Activated CD8-positive, alpha-beta memory T cell treated with anti-CD3 and anti-CD28 coated beads for 4 hours (primary cell): ENCODE measurements at regions not wholly inside any gene's neighbourhood (a gene's known extent, or its start where the extent isn't known, plus 50 kb on each side); places are given as distances from the start of the nearest gene placed in this dataset.

ENCODE experiments used
- DNase-seq, 2 donors: peaks; one replicate each; pipeline ENCODE4 v3.0.0-alpha.2; 2020; ENCODE audit warnings: low read depth in 2 of 2

DNA sequence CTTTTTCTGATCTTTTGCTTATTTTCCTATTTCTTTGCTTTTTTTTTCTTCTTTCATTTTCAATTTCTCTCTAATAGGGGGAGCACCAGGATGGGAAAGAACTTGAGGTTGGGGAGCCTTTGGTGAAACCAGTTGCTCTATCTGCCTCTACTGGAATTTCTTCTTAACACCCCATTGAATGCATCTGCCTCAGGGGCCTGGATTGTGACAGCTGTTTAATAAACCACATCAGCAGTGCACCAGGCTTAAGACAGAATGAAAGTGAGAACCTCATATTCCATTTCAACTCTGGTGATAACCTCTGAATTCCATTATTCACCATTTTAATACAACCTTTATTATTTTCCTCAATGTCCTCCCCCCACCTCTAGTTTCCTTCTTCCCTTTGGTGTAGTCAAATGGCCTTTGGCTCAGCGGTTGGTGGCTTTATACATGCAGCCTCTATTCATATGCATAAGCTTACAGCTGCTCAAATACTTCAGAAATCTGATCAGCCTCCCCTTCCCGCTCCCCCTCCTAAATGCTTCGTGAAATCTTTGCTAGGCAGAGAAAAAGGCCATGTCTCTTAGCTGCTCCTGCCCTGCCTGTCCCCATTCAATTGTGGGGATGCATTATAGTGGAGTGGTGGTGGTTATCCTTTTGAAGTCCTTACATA lies 537.3 kb upstream of the PLXNA2 start:
- no peak for DNase-seq

GRCh38 chr1:208782186-208782585 lies 538.0 kb upstream of the PLXNA2 start:
- no peak for DNase-seq

GRCh38 chr1:208785629-208786028 lies 541.4 kb upstream of the PLXNA2 start:
- no peak for DNase-seq

GRCh38 chr1:208787219-208787618 lies 543.0 kb upstream of the PLXNA2 start:
- DNase-seq, result no peak

DNA sequence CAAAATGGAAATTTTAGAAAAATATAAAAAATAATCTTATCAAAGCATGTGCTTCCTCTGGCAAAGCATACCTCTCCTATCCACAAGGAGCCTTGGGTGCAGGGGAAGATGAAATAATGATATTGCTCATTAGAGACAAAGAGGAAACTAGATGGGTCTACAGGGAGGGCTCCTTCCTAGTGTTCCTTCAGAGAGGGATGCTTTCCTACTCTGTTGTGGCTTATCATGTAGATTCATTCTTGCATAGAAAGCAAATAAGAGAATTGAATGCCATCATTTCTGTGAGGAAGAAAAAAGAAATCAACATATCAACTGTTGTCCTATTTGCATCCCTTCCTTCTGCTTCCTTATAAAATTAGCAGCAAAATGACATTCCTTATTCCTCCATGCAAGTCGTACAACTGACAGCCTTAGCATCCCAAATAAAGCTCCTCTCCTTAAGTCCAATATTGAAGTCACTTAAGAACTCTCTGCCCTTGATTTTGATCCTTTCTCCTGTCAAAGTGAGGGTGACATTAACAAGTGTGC lies 543.9 kb upstream of the PLXNA2 start:
- no peak for DNase-seq

DNA sequence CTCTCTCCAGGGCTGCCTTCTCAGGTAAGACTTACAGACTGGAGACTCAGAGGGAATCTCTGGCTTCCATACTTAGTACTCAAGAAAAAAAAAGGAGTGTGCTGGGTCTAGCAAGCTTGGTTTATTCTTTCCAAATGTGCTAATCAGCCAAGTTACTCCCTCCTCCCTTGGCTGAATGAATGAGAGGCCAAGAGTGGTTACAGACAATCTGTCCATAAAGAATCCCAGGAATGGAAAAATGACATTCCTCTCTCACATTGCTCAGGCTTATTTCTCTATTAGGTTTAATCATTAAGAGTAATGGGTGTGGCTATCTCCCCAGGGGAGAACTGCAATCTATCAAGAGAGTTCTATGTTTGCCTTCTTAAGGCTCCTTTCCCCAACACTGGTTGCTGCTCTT lies 547.3 kb upstream of the PLXNA2 start:
- no peak for DNase-seq

GRCh38 chr1:208793861-208794345 lies 549.7 kb upstream of the PLXNA2 start:
- DNase-seq, result no peak

GRCh38 chr1:208799186-208799585 lies 555.0 kb upstream of the PLXNA2 start:
- DNase-seq, result no peak

DNA sequence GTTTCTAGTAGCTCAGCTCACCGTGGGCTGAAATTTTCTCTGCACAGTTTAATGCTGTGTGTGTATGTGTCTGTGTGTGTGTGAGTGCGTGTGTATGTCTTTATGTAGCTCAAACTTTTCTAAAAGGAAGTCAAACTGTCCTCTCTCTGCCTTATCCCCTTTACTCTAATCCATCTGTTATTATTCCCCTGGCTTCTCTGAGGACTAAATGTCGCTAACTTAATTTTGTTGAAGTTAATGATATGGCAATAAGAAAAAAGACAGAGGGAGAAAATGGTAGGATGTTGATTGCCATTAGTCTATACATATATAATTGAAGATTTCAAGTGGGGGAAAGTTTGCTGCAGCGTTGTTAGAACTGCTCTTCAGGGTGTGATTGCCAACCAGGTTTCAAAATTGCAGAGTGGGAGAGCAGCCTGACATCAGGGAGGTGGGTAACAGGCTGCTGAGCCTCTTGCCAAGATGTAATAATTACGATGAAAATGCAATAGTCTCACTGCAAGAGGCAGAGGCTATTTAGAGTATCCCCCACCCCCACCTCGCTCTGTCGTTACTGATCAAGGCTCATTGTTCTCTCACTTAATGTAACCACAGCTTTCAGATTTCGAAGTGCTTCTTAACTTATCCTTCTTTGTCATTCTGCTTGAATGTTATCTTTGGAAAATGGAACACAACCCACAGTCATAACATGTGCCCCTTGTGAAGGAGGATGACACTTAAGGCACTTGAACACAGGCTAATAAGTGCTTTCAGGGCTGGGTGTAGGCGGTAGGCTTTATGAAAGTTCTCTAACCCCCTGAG lies 559.0 kb upstream of the PLXNA2 start:
- no peak for DNase-seq

- DNase-seq, result no peak
Observed at GRCh38 chr1:208807446-208808127, 563.4 kb upstream of the PLXNA2 start.

- DNase-seq, result no peak
Observed at GRCh38 chr1:208808301-208808700, 564.1 kb upstream of the PLXNA2 start.

- DNase-seq, result no peak
Observed at GRCh38 chr1:208809876-208810275, 565.7 kb upstream of the PLXNA2 start.

DNA sequence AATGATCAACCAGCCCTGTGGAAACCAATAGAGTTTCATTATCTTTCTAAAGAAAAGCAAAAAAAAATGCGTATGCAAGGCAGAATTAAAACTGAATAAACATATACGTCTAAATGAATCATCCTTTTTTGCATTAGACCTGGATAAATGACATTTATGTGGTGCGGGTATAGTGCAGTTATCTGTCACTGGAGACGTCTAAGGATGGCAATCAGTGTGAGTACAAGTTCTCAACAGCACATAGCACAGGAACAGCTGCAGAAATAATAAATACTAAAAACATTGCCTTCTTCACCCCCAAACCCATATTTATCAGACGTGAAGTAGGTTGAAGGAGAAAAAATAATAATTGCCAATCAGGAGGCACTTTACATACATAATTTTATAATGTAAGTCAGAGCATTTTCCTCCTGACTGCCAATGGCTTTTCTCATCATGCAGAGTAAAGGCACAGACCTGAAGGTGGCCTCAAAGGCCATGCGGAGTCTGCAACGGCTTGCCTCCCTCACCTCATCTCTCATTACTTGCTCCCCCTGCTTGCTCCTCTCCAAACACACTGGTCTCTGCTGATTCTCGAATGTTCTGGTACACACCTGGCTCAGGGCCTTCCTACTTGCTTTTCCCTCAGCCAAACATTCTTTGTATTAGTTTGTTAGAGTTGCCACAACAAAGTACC lies 574.7 kb upstream of the PLXNA2 start:
- no peak for DNase-seq

- DNase-seq, result no peak
Observed at GRCh38 chr1:208820580-208821212, 576.5 kb upstream of the PLXNA2 start.

DNA sequence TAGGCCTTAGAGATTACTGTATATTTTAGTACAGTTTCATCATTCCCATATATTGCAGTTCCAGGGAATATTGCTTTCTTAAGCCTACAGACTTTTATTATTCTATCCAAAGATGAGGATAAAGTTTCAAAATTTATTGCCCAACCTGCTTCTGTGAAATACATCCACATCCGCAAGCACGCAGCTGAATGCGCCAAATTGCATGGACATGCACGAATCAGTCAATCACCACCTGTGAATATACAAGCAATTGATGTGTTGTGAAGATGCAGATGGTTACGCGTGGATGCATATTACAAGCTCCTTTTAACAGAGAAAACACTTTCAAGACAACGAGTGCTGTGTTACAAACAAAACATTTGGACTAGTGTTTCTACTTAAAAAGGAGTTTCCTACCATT lies 577.8 kb upstream of the PLXNA2 start:
- DNase-seq, result no peak

GRCh38 chr1:208825300-208825699 lies 581.1 kb upstream of the PLXNA2 start:
- no peak for DNase-seq

DNA sequence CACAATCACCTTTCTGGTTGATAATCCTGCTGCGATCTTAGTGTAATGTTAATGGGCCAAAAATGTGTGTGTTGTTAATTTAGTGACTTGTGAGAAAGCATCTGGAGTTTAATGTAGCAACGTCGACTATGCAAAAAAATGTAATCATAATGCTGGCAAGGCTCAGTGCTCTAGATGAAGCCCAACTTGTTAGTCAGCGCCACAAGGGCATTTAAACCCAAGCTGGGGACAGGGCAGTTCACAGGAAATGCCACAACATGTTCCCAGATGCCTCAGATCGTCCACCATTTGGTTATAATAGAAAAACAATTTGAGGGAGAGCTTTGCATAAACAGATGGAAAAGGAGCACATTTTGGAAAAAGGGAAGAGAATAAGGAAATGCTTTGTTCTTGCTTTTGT lies 585.4 kb upstream of the PLXNA2 start:
- no peak for DNase-seq

GRCh38 chr1:208834381-208835096 lies 590.4 kb upstream of the PLXNA2 start:
- DNase-seq, result no peak

- DNase-seq, result no peak
Observed at GRCh38 chr1:208835097-208835463, 590.9 kb upstream of the PLXNA2 start.

DNA sequence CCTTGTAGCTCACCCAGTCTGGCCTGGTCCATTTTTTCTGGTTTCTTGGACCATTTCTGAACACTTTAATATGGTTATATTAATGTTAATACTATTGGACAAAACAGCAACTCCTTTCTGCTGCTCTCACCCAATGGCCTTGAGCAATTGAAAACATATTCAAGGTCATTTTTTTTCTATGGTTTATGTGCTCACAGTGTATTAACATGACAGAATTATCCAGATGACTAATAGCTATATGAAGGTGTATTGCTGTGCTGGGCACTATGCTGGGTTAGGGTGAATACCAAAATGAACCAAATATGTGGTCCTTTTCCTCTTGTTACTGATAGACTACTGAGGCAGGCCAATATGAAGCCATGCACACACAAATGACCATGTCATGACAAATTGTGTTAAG lies 591.6 kb upstream of the PLXNA2 start:
- DNase-seq, result no peak

DNA sequence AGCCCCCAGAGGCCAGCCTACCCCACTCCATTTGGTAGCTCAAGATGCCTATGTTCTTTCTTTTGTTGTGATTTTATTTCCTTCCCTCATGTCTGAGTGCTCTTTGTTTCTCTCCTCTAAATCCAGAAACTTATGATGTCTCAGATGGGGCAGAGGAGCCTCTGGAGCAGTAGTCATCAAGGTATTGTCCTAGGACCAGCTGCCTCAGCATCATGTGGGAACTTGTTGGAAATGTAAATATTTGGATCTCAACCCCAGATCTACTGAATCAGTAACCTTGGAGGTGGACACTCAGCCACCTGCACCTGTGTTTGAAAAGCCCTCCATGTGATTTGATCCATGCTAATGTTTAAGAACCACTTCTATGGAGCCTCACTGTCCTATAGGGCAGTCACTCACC lies 593.1 kb upstream of the PLXNA2 start:
- DNase-seq, result no peak
